SK-N-SH treated with all-trans-retinoic acid at 6 μM for 48 hours (cell line): ENCODE measurements at regions not wholly inside any gene's neighbourhood (a gene's known extent, or its start where the extent isn't known, plus 50 kb on each side); places are given as distances from the start of the nearest gene placed in this dataset.

ENCODE experiments used
- ATAC-seq: fragments of 200-7000 bp; cut with Tn5 transposase; 3 replicates; pipeline ENCODE4 v1.9.1; 2020; ENCODE audit warnings: mild to moderate bottlenecking, moderate library complexity
- BACH2 ChIP-seq: fragments of 250-450 bp; sonication (Bioruptor Pico); IDR thresholded peaks from 2 replicates; pipeline ENCODE4 v1.9.0; 2021; ENCODE audit warnings: mild to moderate bottlenecking, borderline replicate concordance
- CSDC2 ChIP-seq: fragments of 250-450 bp; sonication (Bioruptor Pico); IDR thresholded peaks from 2 replicates; pipeline ENCODE4 v1.5.0; 2020; ENCODE audit warnings: mild to moderate bottlenecking, moderate library complexity
- ESRRG ChIP-seq: fragments of 250-450 bp; sonication (Bioruptor Pico); IDR thresholded peaks from 2 replicates; pipeline ENCODE4 v1.6.1; 2021; ENCODE audit warnings: mild to moderate bottlenecking
- GLIS3 ChIP-seq: fragments of 250-450 bp; sonication (Bioruptor Pico); IDR thresholded peaks from 2 replicates; pipeline ENCODE4 v1.5.0; 2020; ENCODE audit warnings: mild to moderate bottlenecking, moderate library complexity
- ISL1 ChIP-seq: fragments of 250-450 bp; sonication (Bioruptor Pico); IDR thresholded peaks from 2 replicates; pipeline ENCODE4 v2.1.2; 2022; ENCODE audit warnings: mild to moderate bottlenecking, moderate library complexity
- OSR1 ChIP-seq: fragments of 250-450 bp; sonication (Bioruptor Pico); IDR thresholded peaks from 2 replicates; pipeline ENCODE4 v1.8.0; 2022; ENCODE audit warnings: moderate library complexity, mild to moderate bottlenecking, inconsistent platforms
- PPARA ChIP-seq: fragments of 250-450 bp; sonication (Bioruptor Pico); IDR thresholded peaks from 2 replicates; pipeline ENCODE4 v1.5.0; 2020; ENCODE audit warnings: mild to moderate bottlenecking, borderline replicate concordance
- RARB ChIP-seq: fragments of 250-450 bp; sonication (Bioruptor Pico); IDR thresholded peaks from 2 replicates; pipeline ENCODE4 v1.8.0; 2021; ENCODE audit warnings: mild to moderate bottlenecking, moderate library complexity
- SNAI2 ChIP-seq: fragments of 250-450 bp; sonication (Bioruptor Pico); IDR thresholded peaks from 2 replicates; pipeline ENCODE4 v1.5.0; 2020; ENCODE audit warnings: mild to moderate bottlenecking, moderate library complexity
- TCF4 ChIP-seq: fragments of 250-450 bp; sonication (Bioruptor Pico); IDR thresholded peaks from 2 replicates; pipeline ENCODE4 v1.8.0; 2021; ENCODE audit warnings: mild to moderate bottlenecking, moderate library complexity, borderline replicate concordance
- TOX ChIP-seq: fragments of 250-450 bp; sonication (Bioruptor Pico); IDR thresholded peaks from 2 replicates; pipeline ENCODE4 v1.8.0; 2021; ENCODE audit warnings: mild to moderate bottlenecking, moderate library complexity, borderline replicate concordance
- ZC3H10 ChIP-seq: fragments of 250-450 bp; sonication (Bioruptor Pico); IDR thresholded peaks from 2 replicates; pipeline ENCODE4 v1.5.1; 2021; ENCODE audit warnings: mild to moderate bottlenecking, moderate library complexity
- ZFP3 ChIP-seq: fragments of 250-450 bp; sonication (Bioruptor Pico); IDR thresholded peaks from 2 replicates; pipeline ENCODE4 v1.5.0; 2020; ENCODE audit warnings: mild to moderate bottlenecking, moderate library complexity
- ZFP30 ChIP-seq: fragments of 450-650 bp; formaldehyde crosslinking; IDR thresholded peaks from 2 replicates; pipeline ENCODE4 v1.5.0; 2022; ENCODE audit warnings: mild to moderate bottlenecking, moderate library complexity
- ZNF565 ChIP-seq: fragments of 450-650 bp; formaldehyde crosslinking; conservative IDR thresholded peaks from 2 replicates; pipeline ENCODE4 v1.5.0; 2020; ENCODE audit warnings: low read depth, mild to moderate bottlenecking, moderate library complexity
- ZNF70 ChIP-seq: fragments of 450-650 bp; formaldehyde crosslinking; IDR thresholded peaks from 2 replicates; pipeline ENCODE4 v1.5.0; 2020; ENCODE audit warnings: mild to moderate bottlenecking, moderate library complexity
- ZNF8 ChIP-seq: fragments of 450-650 bp; formaldehyde crosslinking; IDR thresholded peaks from 2 replicates; pipeline ENCODE4 v1.5.0; 2020; ENCODE audit warnings: mild to moderate bottlenecking, moderate library complexity
- TF ChIP-seq, protein P1 (sequence below): fragments of 250-450 bp; sonication (Bioruptor Pico); IDR thresholded peaks from 2 replicates; pipeline ENCODE4 v1.5.1; 2021; ENCODE audit warnings: mild to moderate bottlenecking, moderate library complexity
- TF ChIP-seq, protein P2 (sequence below): fragments of 250-450 bp; sonication (Bioruptor Pico); IDR thresholded peaks from 2 replicates; pipeline ENCODE4 v1.5.0; 2020; ENCODE audit warnings: mild to moderate bottlenecking, moderate library complexity
- TF ChIP-seq, protein P3 (sequence below): fragments of 250-450 bp; sonication (Bioruptor Pico); IDR thresholded peaks from 2 replicates; pipeline ENCODE4 v1.8.0; 2020; ENCODE audit warnings: mild to moderate bottlenecking, moderate library complexity, borderline replicate concordance
- TF ChIP-seq, protein P4 (sequence below): fragments of 250-450 bp; sonication (Bioruptor Pico); IDR thresholded peaks from 2 replicates; pipeline ENCODE4 v1.8.0; 2021; ENCODE audit warnings: low read depth, mild to moderate bottlenecking, moderate library complexity, borderline replicate concordance
- TF ChIP-seq, protein P5 (sequence below): fragments of 250-450 bp; sonication (Bioruptor Pico); IDR thresholded peaks from 2 replicates; pipeline ENCODE4 v1.5.1; 2020; ENCODE audit warnings: low read depth, mild to moderate bottlenecking, moderate library complexity

DNA sequence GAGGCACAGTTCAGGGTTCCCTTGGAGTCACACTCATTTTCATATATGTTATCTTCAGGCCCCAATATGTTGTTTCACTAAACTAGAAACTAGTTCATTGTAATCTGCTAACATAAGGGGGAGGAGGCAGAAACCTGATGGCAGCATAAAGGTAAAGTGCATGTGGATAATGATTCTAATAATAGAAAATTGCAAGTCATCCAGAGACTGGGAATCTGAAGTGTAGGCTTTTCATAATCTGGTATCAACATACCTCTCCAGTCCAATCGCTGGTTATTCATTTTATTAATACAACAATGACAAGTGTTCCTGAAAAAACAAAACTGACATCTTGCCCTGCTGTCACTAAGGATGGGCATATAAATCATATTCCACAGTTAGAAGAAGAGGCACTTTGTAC is 326.3 kb upstream of the ZNF804A start:
- no peak for ATAC-seq
- TF ChIP-seq ZFP3 (CRISPR knock-in tag) (no peak), ESRRG (no peak), OSR1 (CRISPR knock-in tag) (no peak), TOX (CRISPR knock-in tag) (no peak), ISL1 (CRISPR knock-in tag) (no peak), ZNF8 (no peak), GLIS3 (no peak), RARB (CRISPR knock-in tag) (no peak), SNAI2 (CRISPR knock-in tag) (no peak), ZFP30 (CRISPR knock-in tag) (no peak), PPARA (CRISPR knock-in tag) (no peak), CSDC2 (CRISPR knock-in tag) (no peak)
- TF ChIP-seq, protein P1, sequence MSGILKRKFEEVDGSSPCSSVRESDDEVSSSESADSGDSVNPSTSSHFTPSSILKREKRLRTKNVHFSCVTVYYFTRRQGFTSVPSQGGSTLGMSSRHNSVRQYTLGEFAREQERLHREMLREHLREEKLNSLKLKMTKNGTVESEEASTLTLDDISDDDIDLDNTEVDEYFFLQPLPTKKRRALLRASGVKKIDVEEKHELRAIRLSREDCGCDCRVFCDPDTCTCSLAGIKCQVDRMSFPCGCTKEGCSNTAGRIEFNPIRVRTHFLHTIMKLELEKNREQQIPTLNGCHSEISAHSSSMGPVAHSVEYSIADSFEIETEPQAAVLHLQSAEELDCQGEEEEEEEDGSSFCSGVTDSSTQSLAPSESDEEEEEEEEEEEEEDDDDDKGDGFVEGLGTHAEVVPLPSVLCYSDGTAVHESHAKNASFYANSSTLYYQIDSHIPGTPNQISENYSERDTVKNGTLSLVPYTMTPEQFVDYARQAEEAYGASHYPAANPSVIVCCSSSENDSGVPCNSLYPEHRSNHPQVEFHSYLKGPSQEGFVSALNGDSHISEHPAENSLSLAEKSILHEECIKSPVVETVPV (CRISPR knock-in tag), result no peak
- TF ChIP-seq, protein P2, sequence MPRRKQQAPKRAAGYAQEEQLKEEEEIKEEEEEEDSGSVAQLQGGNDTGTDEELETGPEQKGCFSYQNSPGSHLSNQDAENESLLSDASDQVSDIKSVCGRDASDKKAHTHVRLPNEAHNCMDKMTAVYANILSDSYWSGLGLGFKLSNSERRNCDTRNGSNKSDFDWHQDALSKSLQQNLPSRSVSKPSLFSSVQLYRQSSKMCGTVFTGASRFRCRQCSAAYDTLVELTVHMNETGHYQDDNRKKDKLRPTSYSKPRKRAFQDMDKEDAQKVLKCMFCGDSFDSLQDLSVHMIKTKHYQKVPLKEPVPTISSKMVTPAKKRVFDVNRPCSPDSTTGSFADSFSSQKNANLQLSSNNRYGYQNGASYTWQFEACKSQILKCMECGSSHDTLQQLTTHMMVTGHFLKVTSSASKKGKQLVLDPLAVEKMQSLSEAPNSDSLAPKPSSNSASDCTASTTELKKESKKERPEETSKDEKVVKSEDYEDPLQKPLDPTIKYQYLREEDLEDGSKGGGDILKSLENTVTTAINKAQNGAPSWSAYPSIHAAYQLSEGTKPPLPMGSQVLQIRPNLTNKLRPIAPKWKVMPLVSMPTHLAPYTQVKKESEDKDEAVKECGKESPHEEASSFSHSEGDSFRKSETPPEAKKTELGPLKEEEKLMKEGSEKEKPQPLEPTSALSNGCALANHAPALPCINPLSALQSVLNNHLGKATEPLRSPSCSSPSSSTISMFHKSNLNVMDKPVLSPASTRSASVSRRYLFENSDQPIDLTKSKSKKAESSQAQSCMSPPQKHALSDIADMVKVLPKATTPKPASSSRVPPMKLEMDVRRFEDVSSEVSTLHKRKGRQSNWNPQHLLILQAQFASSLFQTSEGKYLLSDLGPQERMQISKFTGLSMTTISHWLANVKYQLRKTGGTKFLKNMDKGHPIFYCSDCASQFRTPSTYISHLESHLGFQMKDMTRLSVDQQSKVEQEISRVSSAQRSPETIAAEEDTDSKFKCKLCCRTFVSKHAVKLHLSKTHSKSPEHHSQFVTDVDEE (CRISPR knock-in tag), result no peak
- TF ChIP-seq, protein P3, sequence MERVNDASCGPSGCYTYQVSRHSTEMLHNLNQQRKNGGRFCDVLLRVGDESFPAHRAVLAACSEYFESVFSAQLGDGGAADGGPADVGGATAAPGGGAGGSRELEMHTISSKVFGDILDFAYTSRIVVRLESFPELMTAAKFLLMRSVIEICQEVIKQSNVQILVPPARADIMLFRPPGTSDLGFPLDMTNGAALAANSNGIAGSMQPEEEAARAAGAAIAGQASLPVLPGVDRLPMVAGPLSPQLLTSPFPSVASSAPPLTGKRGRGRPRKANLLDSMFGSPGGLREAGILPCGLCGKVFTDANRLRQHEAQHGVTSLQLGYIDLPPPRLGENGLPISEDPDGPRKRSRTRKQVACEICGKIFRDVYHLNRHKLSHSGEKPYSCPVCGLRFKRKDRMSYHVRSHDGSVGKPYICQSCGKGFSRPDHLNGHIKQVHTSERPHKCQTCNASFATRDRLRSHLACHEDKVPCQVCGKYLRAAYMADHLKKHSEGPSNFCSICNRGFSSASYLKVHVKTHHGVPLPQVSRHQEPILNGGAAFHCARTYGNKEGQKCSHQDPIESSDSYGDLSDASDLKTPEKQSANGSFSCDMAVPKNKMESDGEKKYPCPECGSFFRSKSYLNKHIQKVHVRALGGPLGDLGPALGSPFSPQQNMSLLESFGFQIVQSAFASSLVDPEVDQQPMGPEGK, result no peak
- TF ChIP-seq, protein P4, sequence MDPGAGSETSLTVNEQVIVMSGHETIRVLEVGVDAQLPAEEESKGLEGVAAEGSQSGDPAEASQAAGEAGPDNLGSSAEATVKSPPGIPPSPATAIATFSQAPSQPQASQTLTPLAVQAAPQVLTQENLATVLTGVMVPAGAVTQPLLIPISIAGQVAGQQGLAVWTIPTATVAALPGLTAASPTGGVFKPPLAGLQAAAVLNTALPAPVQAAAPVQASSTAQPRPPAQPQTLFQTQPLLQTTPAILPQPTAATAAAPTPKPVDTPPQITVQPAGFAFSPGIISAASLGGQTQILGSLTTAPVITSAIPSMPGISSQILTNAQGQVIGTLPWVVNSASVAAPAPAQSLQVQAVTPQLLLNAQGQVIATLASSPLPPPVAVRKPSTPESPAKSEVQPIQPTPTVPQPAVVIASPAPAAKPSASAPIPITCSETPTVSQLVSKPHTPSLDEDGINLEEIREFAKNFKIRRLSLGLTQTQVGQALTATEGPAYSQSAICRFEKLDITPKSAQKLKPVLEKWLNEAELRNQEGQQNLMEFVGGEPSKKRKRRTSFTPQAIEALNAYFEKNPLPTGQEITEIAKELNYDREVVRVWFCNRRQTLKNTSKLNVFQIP, result no peak
- TF ChIP-seq, all 23 proteins: peak for 0

DNA sequence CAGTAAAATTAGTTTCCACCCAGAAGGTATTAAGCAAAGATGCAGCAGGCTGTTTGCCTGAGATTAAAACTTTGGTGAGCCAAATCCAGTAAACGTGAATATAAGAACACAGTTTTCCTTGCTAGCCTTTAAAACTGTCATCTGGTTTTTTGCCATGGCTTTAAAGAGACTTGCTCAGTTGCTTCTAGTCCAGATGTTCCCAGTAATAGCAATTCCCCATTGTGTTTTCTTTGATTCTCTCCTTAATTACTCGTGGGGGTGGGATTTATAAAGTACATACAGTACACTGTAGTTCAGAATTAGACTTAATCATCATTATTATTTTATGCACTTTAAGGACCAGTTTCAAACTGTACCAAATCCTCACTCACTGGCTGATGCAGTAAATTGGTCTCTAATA is 303.5 kb upstream of the ZNF804A start:
- TF ChIP-seq ZFP3 (CRISPR knock-in tag) (no peak), ZFP30 (CRISPR knock-in tag) (no peak), ZNF8 (no peak)
- TF ChIP-seq, all 23 proteins: peak for 0
- ATAC-seq, result no peak

DNA sequence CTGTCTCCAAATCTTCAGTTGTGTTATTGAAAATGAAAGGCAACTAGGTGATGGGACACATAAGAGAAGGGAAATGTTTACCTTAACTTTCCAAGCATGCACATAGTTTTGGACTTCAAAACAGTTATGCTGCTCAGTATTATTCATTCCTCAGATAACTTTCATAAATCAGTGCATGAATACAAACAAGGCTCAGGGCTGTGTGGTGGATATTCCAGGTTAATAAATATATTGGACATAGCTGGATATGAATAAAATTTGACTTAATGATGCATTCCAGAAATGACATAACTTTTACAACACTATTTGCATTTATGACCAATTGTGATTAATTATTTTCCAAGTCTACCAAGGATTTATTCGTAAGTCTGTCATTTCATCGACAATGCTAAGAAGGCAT is 301.2 kb upstream of the ZNF804A start:
- TF ChIP-seq SNAI2 (CRISPR knock-in tag) (no peak), ISL1 (CRISPR knock-in tag) (no peak)
- TF ChIP-seq, protein P3, result no peak
- ATAC-seq, result no peak

DNA sequence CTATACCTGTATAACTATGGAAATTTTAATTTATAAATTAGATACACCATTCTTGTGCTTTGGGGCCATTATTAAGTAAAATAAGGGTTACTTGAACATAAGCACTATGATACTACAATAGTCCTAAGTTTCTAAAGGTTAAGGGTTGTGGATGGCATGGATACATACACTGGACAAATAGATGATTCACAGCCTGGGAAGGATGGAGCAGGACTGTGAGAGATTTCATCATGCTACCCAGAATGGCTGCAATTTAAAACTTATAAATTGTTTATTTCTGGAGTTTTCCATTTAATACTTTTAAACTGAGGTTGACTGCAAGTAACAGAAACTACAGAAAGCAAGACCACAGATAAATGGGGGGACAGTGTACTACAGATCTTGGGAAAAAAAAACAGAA is 295.8 kb upstream of the ZNF804A start:
- ATAC-seq, result no peak
- TF ChIP-seq ESRRG (no peak), ZFP3 (CRISPR knock-in tag) (no peak), ZNF70 (CRISPR knock-in tag) (no peak), BACH2 (CRISPR knock-in tag) (no peak), ZNF565 (CRISPR knock-in tag) (no peak), ZC3H10 (CRISPR knock-in tag) (no peak), TCF4 (CRISPR knock-in tag) (no peak), ISL1 (CRISPR knock-in tag) (no peak)
- TF ChIP-seq, protein P5, sequence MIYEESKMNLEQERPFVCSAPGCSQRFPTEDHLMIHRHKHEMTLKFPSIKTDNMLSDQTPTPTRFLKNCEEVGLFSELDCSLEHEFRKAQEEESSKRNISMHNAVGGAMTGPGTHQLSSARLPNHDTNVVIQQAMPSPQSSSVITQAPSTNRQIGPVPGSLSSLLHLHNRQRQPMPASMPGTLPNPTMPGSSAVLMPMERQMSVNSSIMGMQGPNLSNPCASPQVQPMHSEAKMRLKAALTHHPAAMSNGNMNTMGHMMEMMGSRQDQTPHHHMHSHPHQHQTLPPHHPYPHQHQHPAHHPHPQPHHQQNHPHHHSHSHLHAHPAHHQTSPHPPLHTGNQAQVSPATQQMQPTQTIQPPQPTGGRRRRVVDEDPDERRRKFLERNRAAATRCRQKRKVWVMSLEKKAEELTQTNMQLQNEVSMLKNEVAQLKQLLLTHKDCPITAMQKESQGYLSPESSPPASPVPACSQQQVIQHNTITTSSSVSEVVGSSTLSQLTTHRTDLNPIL (CRISPR knock-in tag), result no peak
- TF ChIP-seq, protein P1 (CRISPR knock-in tag), result no peak
- TF ChIP-seq, protein P2 (CRISPR knock-in tag), result no peak
